A549 (cell line): ENCODE measurements at regions not wholly inside any gene's neighbourhood (a gene's known extent, or its start where the extent isn't known, plus 50 kb on each side); places are given as distances from the start of the nearest gene placed in this dataset.

Experiments used
- ATAC-seq, 2 experiments: fragments of 200-7000 bp in 1 of 2; fragments of >200 bp in 1 of 2; cut with Nextera tagmentation in 1 of 2; cut with Tn5 transposase in 1 of 2; 3 replicates each; pipeline versions ENCODE4 v1.8.0 to v1.9.1; 2018 to 2020; ENCODE audit warnings: mild to moderate bottlenecking in 1 of 2, moderate library complexity in 1 of 2
- CTCF ChIA-PET: fragments of 300-600 bp; sonication (Branson Sonifier 250); formaldehyde crosslinking; extraction: SDS; loops from one replicate; lab custom pipeline; 2021; ENCODE audit warnings: antibody characterized with exemption, inconsistent platforms; lab: Yijun Ruan, JAX
- POLR2A ChIA-PET: fragments of 350-600 bp; formaldehyde crosslinking; extraction: SDS; loops from one replicate; lab custom pipeline; 2021; ENCODE audit warnings: antibody characterized with exemption, inconsistent platforms; lab: Yijun Ruan, JAX
- DNase-seq, 2 experiments: peaks; one replicate each; pipeline versions ENCODE4 v3.0.0 to v3.0.0-alpha.2; 2011 to 2016; ENCODE audit warnings: low read depth in 1 of 2, low spot score in 1 of 2
- FAIRE-seq: peaks from 2 replicates; lab custom pipeline; 2011; peaks lifted over from hg19 to GRCh38; lab: Jason Lieb, UNC
- H3K27ac ChIP-seq, 2 experiments: fragments of >200 bp; sonication (Bioruptor Twin); formaldehyde crosslinking; 3 replicates each; pipeline ENCODE4 v1.5.1; 2016 to 2017
- H3K4me1 ChIP-seq: fragments of >200 bp; sonication (Bioruptor Twin); formaldehyde crosslinking; 3 replicates; pipeline ENCODE4 v1.6.1; 2016
- H3K4me2 ChIP-seq: fragments of >200 bp; sonication (Bioruptor Twin); formaldehyde crosslinking; 3 replicates; pipeline ENCODE4 v1.6.1; 2016
- H3K4me3 ChIP-seq: fragments of >200 bp; sonication (Bioruptor Twin); formaldehyde crosslinking; 3 replicates; pipeline ENCODE4 v1.5.1; 2016
- H3K9me3 ChIP-seq: fragments of >200 bp; sonication (Bioruptor Twin); formaldehyde crosslinking; 3 replicates; pipeline ENCODE4 v1.6.1; 2016
- BHLHE40 ChIP-seq: IDR thresholded peaks from 2 replicates; pipeline ENCODE4 v1.6.1; 2012; ENCODE audit warnings: low read depth, low read length, inconsistent platforms
- CBX2 ChIP-seq: fragments of 200-600 bp; sonication (generic); IDR thresholded peaks from 2 replicates; pipeline ENCODE4 v1.6.1; 2016; ENCODE audit warnings: low read depth, mild to moderate bottlenecking, borderline replicate concordance
- CHD2 ChIP-seq: fragments of 150-350 bp; IDR thresholded peaks from 2 replicates; pipeline ENCODE4 v1.6.1; 2014; ENCODE audit warnings: low read length; ENCODE audit not compliant: partially characterized antibody
- EP300 ChIP-seq, 2 experiments: fragments of >200 bp; sonication (Bioruptor Twin); formaldehyde crosslinking; IDR thresholded peaks; 2 replicates in 1 of 2; 3 replicates in 1 of 2; pipeline ENCODE4 v1.6.1; 2016 to 2017
- HEYL ChIP-seq: fragments of 250-450 bp; sonication (Bioruptor Pico); IDR thresholded peaks from 2 replicates; pipeline ENCODE4 v1.8.0; 2021; ENCODE audit warnings: mild to moderate bottlenecking, moderate library complexity
- HOXB13 ChIP-seq: fragments of 250-450 bp; sonication (Bioruptor Pico); IDR thresholded peaks from 2 replicates; pipeline ENCODE4 v1.5.0; 2020; ENCODE audit warnings: low read depth, mild to moderate bottlenecking, moderate library complexity
- HOXB5 ChIP-seq: fragments of 250-450 bp; sonication (Bioruptor Pico); IDR thresholded peaks from 2 replicates; pipeline ENCODE4 v1.5.0; 2020; ENCODE audit warnings: mild to moderate bottlenecking, moderate library complexity
- MAZ ChIP-seq: fragments of 150-350 bp; IDR thresholded peaks from 2 replicates; pipeline ENCODE4 v1.6.1; 2014; ENCODE audit warnings: antibody characterized with exemption, low read depth, low read length, borderline replicate concordance
- NPAS2 ChIP-seq: fragments of 250-450 bp; sonication (Bioruptor Pico); IDR thresholded peaks from 2 replicates; pipeline ENCODE4 v1.8.0; 2022; ENCODE audit warnings: mild to moderate bottlenecking, moderate library complexity, borderline replicate concordance
- NR3C1 ChIP-seq: fragments of >200 bp; sonication (Bioruptor Twin); formaldehyde crosslinking; IDR thresholded peaks from 3 replicates; pipeline ENCODE4 v1.6.1; 2017
- POLR2A ChIP-seq: IDR thresholded peaks from 2 replicates; pipeline ENCODE4 v1.6.1; 2012; ENCODE audit warnings: mild to moderate bottlenecking, low read length
- POLR2AphosphoS2 ChIP-seq: conservative IDR thresholded peaks from 2 replicates; pipeline ENCODE4 v1.6.1; 2012; ENCODE audit warnings: low read length, improper control_type of control experiment, inconsistent platforms
- RAD21 ChIP-seq, 2 experiments: fragments of >200 bp in 1 of 2; sonication (Bioruptor Twin) in 1 of 2; formaldehyde crosslinking in 1 of 2; IDR thresholded peaks in 1 of 2; conservative IDR thresholded peaks in 1 of 2; 2 replicates in 1 of 2; 3 replicates in 1 of 2; pipeline ENCODE4 v1.6.1; 2012 to 2018; ENCODE audit warnings: inconsistent platforms in 1 of 2
- REST ChIP-seq: fragments of 200-600 bp; sonication (generic); IDR thresholded peaks from 2 replicates; pipeline ENCODE4 v1.6.1; 2016; ENCODE audit warnings: antibody characterized with exemption, mild to moderate bottlenecking, moderate library complexity
- SMC3 ChIP-seq: fragments of >200 bp; sonication (Bioruptor Twin); formaldehyde crosslinking; IDR thresholded peaks from 3 replicates; pipeline ENCODE4 v1.6.1; 2018; ENCODE audit warnings: inconsistent platforms
- TFCP2L1 ChIP-seq: fragments of 250-450 bp; sonication (Bioruptor Pico); IDR thresholded peaks from 2 replicates; pipeline ENCODE4 v1.5.0; 2021; ENCODE audit warnings: mild to moderate bottlenecking
- ZC3H11A ChIP-seq: fragments of 450-650 bp; IDR thresholded peaks from 2 replicates; pipeline ENCODE4 v1.6.1; 2014; ENCODE audit warnings: antibody characterized with exemption, mild to moderate bottlenecking
- ZFP36 ChIP-seq: fragments of 450-650 bp; IDR thresholded peaks from 2 replicates; pipeline ENCODE4 v1.6.1; 2014; ENCODE audit warnings: borderline replicate concordance; ENCODE audit not compliant: partially characterized antibody
- ZSCAN20 ChIP-seq: fragments of 250-450 bp; sonication (Bioruptor Pico); IDR thresholded peaks from 2 replicates; pipeline ENCODE4 v1.8.0; 2022; ENCODE audit warnings: mild to moderate bottlenecking, moderate library complexity
- WGBS: methylation state at CpG from one replicate; pipeline ENCODE4 v1.1.6; 2017; ENCODE audit errors: missing lambda C conversion rate; 5-methylcytosine and 5-hydroxymethylcytosine counted together
- TF ChIP-seq, protein P1 (sequence below): fragments of 150-350 bp; IDR thresholded peaks from 2 replicates; pipeline ENCODE4 v1.6.1; 2014; ENCODE audit warnings: low read depth, mild to moderate bottlenecking, low read length
- TF ChIP-seq, protein P2 (sequence below): fragments of >200 bp; sonication (Bioruptor Twin); formaldehyde crosslinking; IDR thresholded peaks from 3 replicates; pipeline ENCODE4 v1.5.1; 2016

- POLR2A ChIA-PET = no interaction called here
- no peak overlapping the region for H3K27ac ChIP-seq
- H3K4me3 ChIP-seq = no peak overlapping the region
- no peak for TF ChIP-seq CHD2
- TF ChIP-seq REST = no peak
- TF ChIP-seq NPAS2 (CRISPR knock-in tag) = no peak
- no peak for TF ChIP-seq ZFP36
- TF ChIP-seq, protein P1, sequence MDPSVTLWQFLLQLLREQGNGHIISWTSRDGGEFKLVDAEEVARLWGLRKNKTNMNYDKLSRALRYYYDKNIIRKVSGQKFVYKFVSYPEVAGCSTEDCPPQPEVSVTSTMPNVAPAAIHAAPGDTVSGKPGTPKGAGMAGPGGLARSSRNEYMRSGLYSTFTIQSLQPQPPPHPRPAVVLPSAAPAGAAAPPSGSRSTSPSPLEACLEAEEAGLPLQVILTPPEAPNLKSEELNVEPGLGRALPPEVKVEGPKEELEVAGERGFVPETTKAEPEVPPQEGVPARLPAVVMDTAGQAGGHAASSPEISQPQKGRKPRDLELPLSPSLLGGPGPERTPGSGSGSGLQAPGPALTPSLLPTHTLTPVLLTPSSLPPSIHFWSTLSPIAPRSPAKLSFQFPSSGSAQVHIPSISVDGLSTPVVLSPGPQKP = no peak
- no peak for TF ChIP-seq BHLHE40
- no peak for TF ChIP-seq HEYL (CRISPR knock-in tag)
- TF ChIP-seq RAD21 (conservative IDR thresholded peaks at IDR 0.05 in 1 of 2, IDR thresholded peaks at IDR 0.05 in 1 of 2) = no peak
- TF ChIP-seq TFCP2L1 (CRISPR knock-in tag) = no peak
- CTCF ChIA-PET = interaction anchor here (0.6 to 3.2 kb wide), 2 partner anchors 762 to 1266 kb away, joined by 3 to 32 read pairs; no protein-coding TSS in a partner anchor
- ATAC-seq (no peak), FAIRE-seq (no peak), DNase-seq (no peak)
- H3K9me3 ChIP-seq = no peaks in the 10 kb centered on the region
- peaks cover 4% of the 10 kb centered on the region; the same call in 1 of the 3 replicates for H3K4me1 ChIP-seq
- WGBS = 62% methylated on average over 1 of the region's 1 CpG
- no peak overlapping the region for H3K4me2 ChIP-seq
Measured at GRCh38 chr12:91384366-91384765, 201.7 kb upstream of the DCN start.

DNA sequence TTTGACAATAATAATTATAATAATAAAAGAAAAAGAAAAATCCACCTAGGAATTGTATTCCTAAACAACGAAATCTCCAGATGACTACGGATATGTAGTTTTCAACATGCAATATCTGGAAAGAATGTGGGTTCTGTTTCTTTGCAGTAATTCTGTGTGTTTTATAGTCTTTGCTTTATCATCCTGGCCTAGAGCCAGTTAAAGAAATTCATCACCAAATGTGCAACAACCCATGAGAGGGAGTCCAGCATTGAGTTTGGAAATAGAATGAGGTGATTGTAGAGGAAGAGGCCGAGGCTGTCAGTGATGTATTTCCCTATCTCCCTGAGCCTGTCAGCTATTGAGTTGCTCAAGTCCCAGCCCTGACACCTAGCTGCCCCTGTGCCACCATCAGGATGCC lies 200.5 kb upstream of the DCN start:
- FAIRE-seq (no peak), DNase-seq (no peak), ATAC-seq (no peak)
- Histone ChIP-seq H3K4me2 (no peak overlapping the region), H3K27ac (no peak overlapping the region), H3K4me1 (peaks cover 4% of the 10 kb centered on the region; the same call in 1 of the 3 replicates)
- ChIA-PET POLR2A (interaction anchor here (1.5 to 2.2 kb wide), 3 partner anchors 396 to 761 kb away, joined by 4 to 33 read pairs (median 8); partner anchors contain the start of gene BTG1), CTCF (interaction anchor here (0.9 to 3.2 kb wide), 36 partner anchors 10 to 1430 kb away, joined by 3 to 35 read pairs (median 6); no protein-coding TSS in a partner anchor)
- TF ChIP-seq ZC3H11A (no peak), CBX2 (no peak), EP300 (IDR thresholded peaks at IDR 0.05) (no peak), POLR2AphosphoS2 (no peak), ZSCAN20 (CRISPR knock-in tag) (no peak)
- TF ChIP-seq, all 56 proteins: peak for 0
- 69% methylated on average over 3 of the region's 3 CpGs for WGBS
- no peak overlapping the region for H3K4me3 ChIP-seq
- no peaks in the 10 kb centered on the region for H3K9me3 ChIP-seq

DNA sequence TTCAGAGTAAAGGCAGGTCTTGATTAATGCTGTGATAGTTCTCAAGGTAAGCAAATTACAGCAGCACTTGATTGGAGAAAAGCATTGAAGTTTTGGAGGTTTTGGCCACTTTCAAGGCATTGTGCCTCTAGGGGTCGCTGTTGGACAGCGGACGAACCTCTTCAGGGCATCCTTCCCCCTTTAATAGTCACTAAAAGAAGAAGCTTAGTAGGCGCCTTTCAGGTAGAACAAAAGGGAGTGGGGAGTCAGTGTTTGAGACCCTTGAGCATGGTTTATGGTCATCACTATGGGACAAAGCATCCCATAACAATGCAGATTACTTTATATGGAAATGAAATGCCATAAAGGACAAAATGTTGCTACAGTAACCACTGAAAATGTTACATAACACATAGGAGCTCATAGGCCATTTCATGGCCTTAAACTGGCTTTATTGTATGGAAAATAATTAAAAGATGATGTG lies 199.5 kb upstream of the DCN start:
- no peak overlapping the region for H3K4me3 ChIP-seq
- POLR2A ChIA-PET = interaction anchor here (0.6 to 2.2 kb wide), 5 partner anchors 397 to 1606 kb away, joined by 3 to 33 read pairs (median 4); partner anchors contain the start of gene BTG1

More for the DNA sequence above, 199.5 kb upstream of the DCN start:
- DNase-seq (peak; percentile 7 to 75), ATAC-seq (peak; percentile 64 to 89; a peak in 5 of 6 replicates), FAIRE-seq (peak; percentile 78)
- H3K4me2 ChIP-seq = peak overlapping the region; percentile 29; the same call in 2 of the 3 replicates
- no peaks in the 10 kb centered on the region for H3K9me3 ChIP-seq
- no peak for TF ChIP-seq HOXB5 (CRISPR knock-in tag)
- TF ChIP-seq, protein P2, sequence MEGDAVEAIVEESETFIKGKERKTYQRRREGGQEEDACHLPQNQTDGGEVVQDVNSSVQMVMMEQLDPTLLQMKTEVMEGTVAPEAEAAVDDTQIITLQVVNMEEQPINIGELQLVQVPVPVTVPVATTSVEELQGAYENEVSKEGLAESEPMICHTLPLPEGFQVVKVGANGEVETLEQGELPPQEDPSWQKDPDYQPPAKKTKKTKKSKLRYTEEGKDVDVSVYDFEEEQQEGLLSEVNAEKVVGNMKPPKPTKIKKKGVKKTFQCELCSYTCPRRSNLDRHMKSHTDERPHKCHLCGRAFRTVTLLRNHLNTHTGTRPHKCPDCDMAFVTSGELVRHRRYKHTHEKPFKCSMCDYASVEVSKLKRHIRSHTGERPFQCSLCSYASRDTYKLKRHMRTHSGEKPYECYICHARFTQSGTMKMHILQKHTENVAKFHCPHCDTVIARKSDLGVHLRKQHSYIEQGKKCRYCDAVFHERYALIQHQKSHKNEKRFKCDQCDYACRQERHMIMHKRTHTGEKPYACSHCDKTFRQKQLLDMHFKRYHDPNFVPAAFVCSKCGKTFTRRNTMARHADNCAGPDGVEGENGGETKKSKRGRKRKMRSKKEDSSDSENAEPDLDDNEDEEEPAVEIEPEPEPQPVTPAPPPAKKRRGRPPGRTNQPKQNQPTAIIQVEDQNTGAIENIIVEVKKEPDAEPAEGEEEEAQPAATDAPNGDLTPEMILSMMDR = peak; percentile 92
- no peak for TF ChIP-seq POLR2A
- TF ChIP-seq SMC3 = peak; percentile 88
- TF ChIP-seq HOXB13 (CRISPR knock-in tag) = no peak
- TF ChIP-seq RAD21 (conservative IDR thresholded peaks at IDR 0.05 in 1 of 2, IDR thresholded peaks at IDR 0.05 in 1 of 2) = peak; percentile 96 to 97
- TF ChIP-seq MAZ = no peak
- no peak for TF ChIP-seq NR3C1
- peaks cover 4% of the 10 kb centered on the region; the same call in 1 of the 3 replicates for H3K4me1 ChIP-seq
- peak overlapping the region; percentile 8 to 24; a peak in 1 of 6 replicates for H3K27ac ChIP-seq
- 0% methylated on average over 4 of the region's 4 CpGs for WGBS
- CTCF ChIA-PET = interaction anchor here (0.5 to 3.2 kb wide), 117 partner anchors 9 to 1754 kb away, joined by 3 to 35 read pairs (median 4); partner anchors contain the start of gene BTG1
